ENCODE measurements at regions not wholly inside any gene's neighbourhood (a gene's known extent, or its start where the extent isn't known, plus 50 kb on each side); places are given as distances from the start of the nearest gene placed in this dataset.

GRCh38 chr5:121279801-121280200 is 571.9 kb upstream of the FTMT start:
- no peak for ATAC-seq (ENCODE audit: low FRiP score)

GRCh38 chr5:121285801-121286521 is 565.7 kb upstream of the FTMT start:
- no peak for ATAC-seq (ENCODE audit: low FRiP score)
- DNase-seq (ENCODE audit: low spot score) = no peak
- TF ChIP-seq, protein P1, sequence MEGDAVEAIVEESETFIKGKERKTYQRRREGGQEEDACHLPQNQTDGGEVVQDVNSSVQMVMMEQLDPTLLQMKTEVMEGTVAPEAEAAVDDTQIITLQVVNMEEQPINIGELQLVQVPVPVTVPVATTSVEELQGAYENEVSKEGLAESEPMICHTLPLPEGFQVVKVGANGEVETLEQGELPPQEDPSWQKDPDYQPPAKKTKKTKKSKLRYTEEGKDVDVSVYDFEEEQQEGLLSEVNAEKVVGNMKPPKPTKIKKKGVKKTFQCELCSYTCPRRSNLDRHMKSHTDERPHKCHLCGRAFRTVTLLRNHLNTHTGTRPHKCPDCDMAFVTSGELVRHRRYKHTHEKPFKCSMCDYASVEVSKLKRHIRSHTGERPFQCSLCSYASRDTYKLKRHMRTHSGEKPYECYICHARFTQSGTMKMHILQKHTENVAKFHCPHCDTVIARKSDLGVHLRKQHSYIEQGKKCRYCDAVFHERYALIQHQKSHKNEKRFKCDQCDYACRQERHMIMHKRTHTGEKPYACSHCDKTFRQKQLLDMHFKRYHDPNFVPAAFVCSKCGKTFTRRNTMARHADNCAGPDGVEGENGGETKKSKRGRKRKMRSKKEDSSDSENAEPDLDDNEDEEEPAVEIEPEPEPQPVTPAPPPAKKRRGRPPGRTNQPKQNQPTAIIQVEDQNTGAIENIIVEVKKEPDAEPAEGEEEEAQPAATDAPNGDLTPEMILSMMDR (IDR thresholded peaks at IDR 0.05) = no peak

More at GRCh38 chr5:121279801-121280200, 571.9 kb upstream of the FTMT start:
- no peak for DNase-seq (ENCODE audit: low spot score)
- TF ChIP-seq, protein P1 (IDR thresholded peaks at IDR 0.05) = no peak

GRCh38 chr5:121288781-121289180 is 562.9 kb upstream of the FTMT start:
- TF ChIP-seq, protein P1 (IDR thresholded peaks at IDR 0.05) = no peak
- ATAC-seq (ENCODE audit: low FRiP score) (no peak), DNase-seq (ENCODE audit: low spot score) (no peak)

DNA sequence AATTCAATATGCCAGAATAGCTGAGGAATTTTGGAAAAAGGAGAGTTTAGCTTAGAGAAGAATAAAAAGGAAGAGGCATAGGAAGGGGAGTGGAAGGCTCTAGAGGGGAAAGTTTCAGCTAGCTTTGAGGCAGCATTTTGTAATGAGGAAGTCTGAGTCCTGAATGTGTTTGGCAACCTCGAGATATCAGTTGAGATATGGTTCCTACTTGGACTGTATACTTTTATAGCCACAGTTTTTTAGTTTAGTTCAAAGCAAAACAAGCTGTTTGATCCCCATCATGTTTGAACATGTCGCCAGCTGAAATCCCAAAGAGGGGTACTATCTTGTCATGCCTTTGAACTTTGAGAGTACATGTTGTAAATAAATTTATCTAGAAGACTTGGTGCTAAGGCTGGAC is 559.0 kb upstream of the FTMT start:
- DNase-seq (ENCODE audit: low spot score) (no peak), ATAC-seq (ENCODE audit: low FRiP score) (no peak)
- TF ChIP-seq, protein P1 (IDR thresholded peaks at IDR 0.05) = no peak

DNA sequence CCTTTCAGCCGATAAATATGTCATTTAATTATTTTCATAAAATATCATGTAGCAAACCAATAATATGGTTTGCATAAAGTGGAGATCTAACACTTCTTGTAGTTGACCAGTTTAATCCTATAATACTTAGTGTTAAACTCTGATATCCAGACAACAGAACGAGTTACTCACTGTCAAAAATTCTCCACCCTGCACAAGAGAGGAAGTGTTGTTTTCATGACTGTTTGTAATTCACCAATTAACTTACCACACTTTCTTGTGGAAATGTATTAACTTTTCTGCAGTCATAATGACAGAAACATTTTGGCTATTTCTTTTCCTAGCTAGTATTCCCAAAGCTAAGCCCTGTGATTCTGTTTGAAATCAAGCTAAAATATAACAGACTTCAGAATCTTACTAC is 555.3 kb upstream of the FTMT start:
- TF ChIP-seq, protein P1 (IDR thresholded peaks at IDR 0.05) = no peak
- no peak for ATAC-seq (ENCODE audit: low FRiP score)
- no peak for DNase-seq (ENCODE audit: low spot score)

GRCh38 chr5:121299153-121299552 is 552.5 kb upstream of the FTMT start:
- TF ChIP-seq, protein P1 (IDR thresholded peaks at IDR 0.05) = no peak
- ATAC-seq (ENCODE audit: low FRiP score) (no peak), DNase-seq (ENCODE audit: low spot score) (no peak)

DNA sequence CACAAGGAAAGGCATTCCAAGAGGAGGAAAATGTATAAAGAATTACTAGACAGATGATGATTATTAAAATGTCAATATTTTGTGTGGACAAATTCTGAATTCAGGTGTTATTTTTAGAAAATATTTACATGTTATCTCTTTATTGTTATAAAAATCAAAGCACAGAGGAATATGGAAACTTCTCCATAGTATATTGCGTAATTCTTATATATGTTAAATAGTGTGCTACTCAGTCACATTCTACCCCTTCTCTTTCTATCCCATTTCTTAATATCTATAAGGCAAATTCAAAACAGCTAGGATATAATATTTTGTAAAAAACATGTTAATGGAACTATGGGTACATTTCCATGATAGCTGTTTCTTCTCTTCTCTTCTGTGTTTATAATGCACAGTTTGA is 546.8 kb upstream of the FTMT start:
- DNase-seq (ENCODE audit: low spot score) (no peak), ATAC-seq (ENCODE audit: low FRiP score) (no peak)
- TF ChIP-seq, protein P1 (IDR thresholded peaks at IDR 0.05) = no peak

Measured in omental fat pad (tissue), 3 donors.